DND-41 (cell line): ENCODE measurements at regions not wholly inside any gene's neighbourhood (a gene's known extent, or its start where the extent isn't known, plus 50 kb on each side); places are given as distances from the start of the nearest gene placed in this dataset.

Source experiments
- CTCF ChIP-seq: IDR thresholded peaks from 2 replicates; pipeline ENCODE4 v1.5.1; 2012; ENCODE audit warnings: borderline replicate concordance, low read length, moderate library complexity, mild to moderate bottlenecking; ENCODE audit not compliant: poor library complexity, severe bottlenecking; ENCODE audit errors: extremely low read depth
- EZH2 ChIP-seq: IDR thresholded peaks from 3 replicates; pipeline ENCODE4 v1.6.1; 2012; ENCODE audit warnings: borderline replicate concordance, low read depth, mild to moderate bottlenecking, moderate library complexity, low read length, inconsistent platforms; ENCODE audit not compliant: severe bottlenecking

- TF ChIP-seq CTCF: no peak
- TF ChIP-seq EZH2: no peak
These were observed 118.8 kb upstream of the LYZL2 start for GRCh38 chr10:30748152-30748973.
